Fibroblast of lung (primary cell): ENCODE measurements at regions not wholly inside any gene's neighbourhood (a gene's known extent, or its start where the extent isn't known, plus 50 kb on each side); places are given as distances from the start of the nearest gene placed in this dataset.

ENCODE experiments used
- DNase-seq, 2 donors: peaks; one replicate each; pipeline versions ENCODE4 v3.0.0 to v3.0.0-alpha.2; 2010; ENCODE audit warnings: low read depth in 2 of 2
- H2AFZ ChIP-seq: 2 replicates; pipeline ENCODE4 v1.5.1; 2012; ENCODE audit warnings: low read length, control low read depth, inconsistent platforms
- H3K27ac ChIP-seq: 2 replicates; pipeline ENCODE4 v1.5.1; 2011; ENCODE audit warnings: low read length, control low read depth; ENCODE audit not compliant: insufficient read depth
- H3K27me3 ChIP-seq: 2 replicates; pipeline ENCODE4 v1.5.1; 2011; ENCODE audit warnings: mild to moderate bottlenecking, low read length; ENCODE audit not compliant: control insufficient read depth, insufficient read depth
- H3K36me3 ChIP-seq: 2 replicates; pipeline ENCODE4 v1.5.1; 2011; ENCODE audit warnings: low read length; ENCODE audit not compliant: control insufficient read depth, insufficient read depth
- H3K4me1 ChIP-seq: 2 replicates; pipeline ENCODE4 v1.5.1; 2011; ENCODE audit warnings: low read length; ENCODE audit not compliant: control insufficient read depth, insufficient read depth; ENCODE audit errors: extremely low read depth
- H3K4me2 ChIP-seq: 2 replicates; pipeline ENCODE4 v1.5.1; 2011; ENCODE audit warnings: low read length, control low read depth; ENCODE audit not compliant: insufficient read depth; ENCODE audit errors: extremely low read depth
- H3K4me3 ChIP-seq, 4 experiments: fragments of 200-600 bp in 1 of 4; sonication (generic) in 1 of 4; replicated peaks in 1 of 4; 2 replicates each; pipeline ENCODE4 v1.5.1; 2011 to 2016; ENCODE audit warnings: low read length in 4 of 4, low read depth in 3 of 4, mild to moderate bottlenecking in 3 of 4, control low read depth in 2 of 4, inconsistent platforms in 1 of 4, mixed read lengths in 1 of 4; ENCODE audit not compliant: insufficient read depth in 1 of 4; ENCODE audit errors: control extremely low read depth in 1 of 4
- H3K79me2 ChIP-seq: 2 replicates; pipeline ENCODE4 v1.5.1; 2012; ENCODE audit warnings: mild to moderate bottlenecking, low read length, inconsistent platforms; ENCODE audit not compliant: control insufficient read depth, insufficient read depth
- H3K9ac ChIP-seq: 2 replicates; pipeline ENCODE4 v1.5.1; 2011; ENCODE audit warnings: mild to moderate bottlenecking, low read length, control low read depth; ENCODE audit not compliant: insufficient read depth
- H3K9me3 ChIP-seq: 2 replicates; pipeline ENCODE4 v1.5.1; 2012; ENCODE audit warnings: low read depth, low read length; ENCODE audit not compliant: control insufficient read depth, insufficient read depth
- H4K20me1 ChIP-seq: 2 replicates; pipeline ENCODE4 v1.5.1; 2011; ENCODE audit warnings: low read length; ENCODE audit not compliant: control insufficient read depth, insufficient read depth; ENCODE audit errors: extremely low read depth
- EZH2 ChIP-seq: IDR thresholded peaks from 2 replicates; pipeline ENCODE4 v1.5.1; 2012; ENCODE audit warnings: low read length, control low read depth, mild to moderate bottlenecking; ENCODE audit errors: missing control alignments
- TF ChIP-seq, protein P1 (sequence below), 2 donors: IDR thresholded peaks in 1 of 2; conservative IDR thresholded peaks in 1 of 2; 1 replicate in 1 of 2; 2 replicates in 1 of 2; pipeline ENCODE4 v1.5.1; 2011 to 2012; ENCODE audit warnings: low read length in 2 of 2, control low read depth in 1 of 2, inconsistent platforms in 1 of 2, low read depth in 1 of 2, mild to moderate bottlenecking in 1 of 2

DNA sequence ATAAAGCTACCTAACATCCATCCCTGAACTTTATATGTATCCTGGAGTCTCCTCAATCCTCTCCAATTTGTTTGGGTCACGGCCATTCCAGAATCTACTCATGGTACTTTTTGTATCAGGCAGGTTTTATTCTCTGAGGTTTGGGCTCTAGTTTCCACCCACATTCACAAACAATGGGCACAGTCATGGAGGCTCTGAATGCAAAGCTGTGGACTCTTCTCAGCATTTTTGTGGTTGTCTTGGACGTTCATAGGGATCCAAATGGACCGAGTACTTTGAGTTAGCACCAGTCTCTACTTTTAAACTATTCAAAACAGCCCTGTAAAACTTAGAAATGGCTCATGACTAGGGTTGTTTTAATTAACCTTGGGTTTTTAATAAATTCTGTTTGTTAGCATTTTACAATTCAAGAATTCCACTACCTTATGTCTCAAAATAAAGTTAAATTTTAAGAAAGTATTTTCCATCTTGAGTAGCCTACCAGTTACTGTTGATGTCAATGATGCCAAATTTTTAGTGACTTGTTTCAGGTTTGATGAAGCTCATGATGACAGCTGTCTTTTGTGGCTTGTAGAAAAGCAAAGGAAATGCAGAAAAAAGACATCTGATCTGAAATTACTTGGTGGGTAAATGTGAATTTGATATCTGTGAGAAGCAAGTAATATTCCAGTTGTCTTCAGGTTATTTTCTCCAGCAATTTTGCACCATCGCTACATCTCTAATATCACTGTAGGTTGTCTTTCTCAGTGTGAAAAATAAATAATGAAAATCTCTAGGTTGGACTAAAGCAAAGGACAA, 275.7 kb upstream of the THBS1 start:
- H3K79me2 ChIP-seq = no peaks in the 10 kb centered on the region
- TF ChIP-seq, protein P1, sequence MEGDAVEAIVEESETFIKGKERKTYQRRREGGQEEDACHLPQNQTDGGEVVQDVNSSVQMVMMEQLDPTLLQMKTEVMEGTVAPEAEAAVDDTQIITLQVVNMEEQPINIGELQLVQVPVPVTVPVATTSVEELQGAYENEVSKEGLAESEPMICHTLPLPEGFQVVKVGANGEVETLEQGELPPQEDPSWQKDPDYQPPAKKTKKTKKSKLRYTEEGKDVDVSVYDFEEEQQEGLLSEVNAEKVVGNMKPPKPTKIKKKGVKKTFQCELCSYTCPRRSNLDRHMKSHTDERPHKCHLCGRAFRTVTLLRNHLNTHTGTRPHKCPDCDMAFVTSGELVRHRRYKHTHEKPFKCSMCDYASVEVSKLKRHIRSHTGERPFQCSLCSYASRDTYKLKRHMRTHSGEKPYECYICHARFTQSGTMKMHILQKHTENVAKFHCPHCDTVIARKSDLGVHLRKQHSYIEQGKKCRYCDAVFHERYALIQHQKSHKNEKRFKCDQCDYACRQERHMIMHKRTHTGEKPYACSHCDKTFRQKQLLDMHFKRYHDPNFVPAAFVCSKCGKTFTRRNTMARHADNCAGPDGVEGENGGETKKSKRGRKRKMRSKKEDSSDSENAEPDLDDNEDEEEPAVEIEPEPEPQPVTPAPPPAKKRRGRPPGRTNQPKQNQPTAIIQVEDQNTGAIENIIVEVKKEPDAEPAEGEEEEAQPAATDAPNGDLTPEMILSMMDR (conservative IDR thresholded peaks at IDR 0.05 in 1 of 2, IDR thresholded peaks at IDR 0.05 in 1 of 2; ENCODE audit: low read depth in 1 of 2, low read length in 2 of 2) = no peak
- no peak for TF ChIP-seq EZH2
- peaks cover 36% of the 10 kb centered on the region for H3K4me1 ChIP-seq
- no peak overlapping the region for H2AFZ ChIP-seq
- H3K27ac ChIP-seq = peak overlapping the region; percentile 75
- no peak overlapping the region for H3K9ac ChIP-seq
- H3K36me3 ChIP-seq = no peaks in the 10 kb centered on the region
- no peaks in the 10 kb centered on the region for H3K27me3 ChIP-seq
- peak in 1 of 2 donors; percentile 49 for DNase-seq
- no peaks in the 10 kb centered on the region for H3K9me3 ChIP-seq
- H3K4me3 ChIP-seq = no peak overlapping the region
- peak overlapping the region; percentile 32 for H3K4me2 ChIP-seq
- no peaks in the 10 kb centered on the region for H4K20me1 ChIP-seq

DNA sequence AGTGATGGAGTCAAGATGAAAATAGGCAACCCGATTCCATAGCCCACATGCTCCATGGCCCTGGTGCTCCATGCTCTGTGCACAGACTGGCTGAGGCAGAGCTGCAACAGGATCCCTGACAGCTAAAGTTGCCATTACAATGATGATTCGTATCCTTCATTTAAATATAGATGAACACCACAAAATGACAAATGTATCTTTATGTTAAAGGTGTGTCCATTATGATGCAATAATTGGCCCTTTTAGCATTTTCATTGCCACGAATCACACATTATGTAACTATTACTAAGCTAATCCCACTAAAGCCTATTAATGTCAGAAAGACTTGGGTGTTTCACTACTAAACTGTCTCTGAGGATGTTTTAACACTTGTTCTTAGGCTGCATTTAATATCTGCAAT, 270.2 kb upstream of the THBS1 start:
- no peaks in the 10 kb centered on the region for H3K27me3 ChIP-seq
- H3K9me3 ChIP-seq = no peaks in the 10 kb centered on the region
- no peak overlapping the region for H3K27ac ChIP-seq
- H3K9ac ChIP-seq = no peak overlapping the region
- H3K36me3 ChIP-seq = no peaks in the 10 kb centered on the region
- no peak overlapping the region for H3K4me3 ChIP-seq
- no peaks in the 10 kb centered on the region for H4K20me1 ChIP-seq
- H3K4me2 ChIP-seq = no peak overlapping the region
- no peaks in the 10 kb centered on the region for H3K79me2 ChIP-seq
- TF ChIP-seq, protein P1 (conservative IDR thresholded peaks at IDR 0.05 in 1 of 2, IDR thresholded peaks at IDR 0.05 in 1 of 2; ENCODE audit: low read depth in 1 of 2, low read length in 2 of 2) = no peak
- no peak for TF ChIP-seq EZH2
- DNase-seq = no peak
- H2AFZ ChIP-seq = no peak overlapping the region
- H3K4me1 ChIP-seq = no peaks in the 10 kb centered on the region

DNA sequence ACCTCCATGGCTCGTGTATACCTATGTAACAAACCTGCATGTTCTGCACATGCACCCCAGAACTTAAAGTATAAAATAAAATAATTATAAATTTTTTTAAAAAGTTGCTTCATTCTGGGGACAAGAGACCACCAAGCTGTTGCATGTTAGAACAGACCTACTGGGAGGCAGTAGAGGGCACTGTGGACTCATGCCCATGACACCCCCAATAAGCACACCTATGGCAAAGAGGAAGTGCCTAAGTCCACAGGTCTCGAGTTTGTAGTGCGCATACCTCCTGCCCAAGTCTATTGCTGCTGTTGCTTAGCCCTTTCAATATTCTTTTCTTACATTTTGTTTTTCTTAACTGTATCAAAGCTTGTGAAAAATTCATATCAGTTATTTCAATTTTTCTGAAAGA, 267.9 kb upstream of the THBS1 start:
- Histone ChIP-seq H3K27me3 (no peaks in the 10 kb centered on the region), H3K36me3 (no peaks in the 10 kb centered on the region), H3K27ac (no peak overlapping the region), H4K20me1 (no peaks in the 10 kb centered on the region), H3K4me1 (no peaks in the 10 kb centered on the region), H3K9me3 (no peaks in the 10 kb centered on the region), H3K79me2 (no peaks in the 10 kb centered on the region), H3K9ac (no peak overlapping the region), H3K4me3 (no peak overlapping the region), H2AFZ (no peak overlapping the region), H3K4me2 (no peak overlapping the region)
- DNase-seq = no peak
- TF ChIP-seq, protein P1 (conservative IDR thresholded peaks at IDR 0.05 in 1 of 2, IDR thresholded peaks at IDR 0.05 in 1 of 2; ENCODE audit: low read depth in 1 of 2, low read length in 2 of 2) = no peak
- no peak for TF ChIP-seq EZH2
